Panc1 (cell line): ENCODE measurements at regions not wholly inside any gene's neighbourhood (a gene's known extent, or its start where the extent isn't known, plus 50 kb on each side); places are given as distances from the start of the nearest gene placed in this dataset.
"Not testable (repeated sequence)": the region's sequence is repeated elsewhere in the genome, so short reads cannot be mapped to it uniquely, and the experiment has no call there.

ENCODE experiments used
- ATAC-seq: fragments of 200-7000 bp; cut with Tn5 transposase; 2 replicates; pipeline ENCODE4 v1.9.1; 2020; ENCODE audit warnings: mild to moderate bottlenecking, moderate library complexity
- BruUV-seq: library from RNA; stranded (reverse); fragments of 400-500 nt; replicated peaks from 2 replicates; lab custom pipeline; 2021; lab: Mats Ljungman, UMichigan
- CTCF ChIA-PET: fragments of 300-600 bp; sonication (Branson Sonifier 250); formaldehyde crosslinking; loops from one replicate; lab custom pipeline; 2022; ENCODE audit warnings: antibody characterized with exemption; lab: Charles Lee
- POLR2A ChIA-PET: fragments of 300-600 bp; sonication (Branson Sonifier 250); formaldehyde crosslinking; loops from one replicate; lab custom pipeline; 2022; ENCODE audit warnings: antibody characterized with exemption; lab: Charles Lee
- DNase-seq: peaks from one replicate; pipeline ENCODE4 v3.0.0-alpha.2; 2010; ENCODE audit warnings: low read depth, low spot score
- H3K27ac ChIP-seq: 2 replicates; pipeline ENCODE4 v1.5.1; 2011; ENCODE audit warnings: mild to moderate bottlenecking, low read length, inconsistent platforms
- H3K27me3 ChIP-seq: fragments of 200-500 bp; sonication (Bioruptor generic); 2 replicates; pipeline ENCODE4 v1.6.0; 2014; ENCODE audit warnings: low read length, inconsistent platforms; ENCODE audit not compliant: control insufficient read depth, insufficient read depth
- H3K36me3 ChIP-seq: fragments of 200-500 bp; sonication (Bioruptor generic); 2 replicates; pipeline ENCODE4 v1.5.1; 2014; ENCODE audit warnings: inconsistent platforms, mild to moderate bottlenecking, low read length, moderate library complexity; ENCODE audit not compliant: control insufficient read depth, insufficient read depth
- H3K4me1 ChIP-seq: 2 replicates; pipeline ENCODE4 v1.5.1; 2011; ENCODE audit warnings: inconsistent platforms, mild to moderate bottlenecking, low read length, moderate library complexity; ENCODE audit not compliant: control insufficient read depth, insufficient read depth
- H3K4me3 ChIP-seq, 2 experiments: 2 replicates each; pipeline ENCODE4 v1.5.1; 2011 to 2012; ENCODE audit warnings: low read depth in 2 of 2, low read length in 2 of 2, mild to moderate bottlenecking in 2 of 2, inconsistent platforms in 1 of 2, moderate library complexity in 1 of 2
- H3K9me3 ChIP-seq: fragments of 200-500 bp; sonication (Bioruptor generic); 2 replicates; pipeline ENCODE4 v1.5.1; 2014; ENCODE audit warnings: low read depth, mild to moderate bottlenecking, inconsistent platforms, low read length, moderate library complexity; ENCODE audit not compliant: control insufficient read depth, insufficient read depth
- POLR2AphosphoS5 ChIP-seq: IDR thresholded peaks from 2 replicates; pipeline ENCODE4 v1.6.1; 2012; ENCODE audit warnings: mild to moderate bottlenecking, low read depth, low read length, moderate library complexity
- SIN3A ChIP-seq: IDR thresholded peaks from 2 replicates; pipeline ENCODE4 v1.6.1; 2012; ENCODE audit warnings: low read depth, mild to moderate bottlenecking, low read length, moderate library complexity, borderline replicate concordance; ENCODE audit not compliant: insufficient read depth
- TCF7L2 ChIP-seq: IDR thresholded peaks from 2 replicates; pipeline ENCODE4 v1.6.1; 2011; ENCODE audit warnings: mild to moderate bottlenecking, low read depth, low read length, inconsistent platforms
- in situ Hi-C: cut with HindIII; loops from 2 replicates; pipeline ENCODE4 v1.10.0; 2016; ENCODE audit warnings: low sequenced_read_pairs, low pct_unique_long_range_greater_than_20kb
- intact Hi-C: fragments of 100-400 bp; cut with micrococcal nuclease; formaldehyde crosslinking; loops from one replicate; pipeline ENCODE4 v1.10.0; 2022; ENCODE audit not compliant: unreplicated experiment
- TF ChIP-seq, protein P1 (sequence below): fragments of 450-650 bp; IDR thresholded peaks from 2 replicates; pipeline ENCODE4 v1.5.1; 2017; ENCODE audit warnings: mild to moderate bottlenecking
- TF ChIP-seq, protein P2 (sequence below), 2 experiments: IDR thresholded peaks; 2 replicates each; pipeline ENCODE4 v1.6.1; 2011 to 2012; ENCODE audit warnings: low read depth in 2 of 2, control low read depth in 1 of 2, low read length in 1 of 2, mild to moderate bottlenecking in 1 of 2, moderate library complexity in 1 of 2; ENCODE audit not compliant: insufficient read depth in 1 of 2

GRCh38 chr3:4071481-4072184, 231.5 kb upstream of the SETMAR start:
- no peak for DNase-seq
- no peak for ATAC-seq
- no peaks in the 10 kb centered on the region for H3K27me3 ChIP-seq
- CTCF ChIA-PET = no interaction called here
- H3K27ac ChIP-seq = no peak overlapping the region
- in situ Hi-C loops (no loop called here), intact Hi-C loops (no loop called here)
- no peaks in the 10 kb centered on the region for H3K36me3 ChIP-seq
- no peak for TF ChIP-seq TCF7L2
- TF ChIP-seq, protein P1, sequence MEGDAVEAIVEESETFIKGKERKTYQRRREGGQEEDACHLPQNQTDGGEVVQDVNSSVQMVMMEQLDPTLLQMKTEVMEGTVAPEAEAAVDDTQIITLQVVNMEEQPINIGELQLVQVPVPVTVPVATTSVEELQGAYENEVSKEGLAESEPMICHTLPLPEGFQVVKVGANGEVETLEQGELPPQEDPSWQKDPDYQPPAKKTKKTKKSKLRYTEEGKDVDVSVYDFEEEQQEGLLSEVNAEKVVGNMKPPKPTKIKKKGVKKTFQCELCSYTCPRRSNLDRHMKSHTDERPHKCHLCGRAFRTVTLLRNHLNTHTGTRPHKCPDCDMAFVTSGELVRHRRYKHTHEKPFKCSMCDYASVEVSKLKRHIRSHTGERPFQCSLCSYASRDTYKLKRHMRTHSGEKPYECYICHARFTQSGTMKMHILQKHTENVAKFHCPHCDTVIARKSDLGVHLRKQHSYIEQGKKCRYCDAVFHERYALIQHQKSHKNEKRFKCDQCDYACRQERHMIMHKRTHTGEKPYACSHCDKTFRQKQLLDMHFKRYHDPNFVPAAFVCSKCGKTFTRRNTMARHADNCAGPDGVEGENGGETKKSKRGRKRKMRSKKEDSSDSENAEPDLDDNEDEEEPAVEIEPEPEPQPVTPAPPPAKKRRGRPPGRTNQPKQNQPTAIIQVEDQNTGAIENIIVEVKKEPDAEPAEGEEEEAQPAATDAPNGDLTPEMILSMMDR = no peak
- TF ChIP-seq SIN3A = no peak
- TF ChIP-seq, protein P2, sequence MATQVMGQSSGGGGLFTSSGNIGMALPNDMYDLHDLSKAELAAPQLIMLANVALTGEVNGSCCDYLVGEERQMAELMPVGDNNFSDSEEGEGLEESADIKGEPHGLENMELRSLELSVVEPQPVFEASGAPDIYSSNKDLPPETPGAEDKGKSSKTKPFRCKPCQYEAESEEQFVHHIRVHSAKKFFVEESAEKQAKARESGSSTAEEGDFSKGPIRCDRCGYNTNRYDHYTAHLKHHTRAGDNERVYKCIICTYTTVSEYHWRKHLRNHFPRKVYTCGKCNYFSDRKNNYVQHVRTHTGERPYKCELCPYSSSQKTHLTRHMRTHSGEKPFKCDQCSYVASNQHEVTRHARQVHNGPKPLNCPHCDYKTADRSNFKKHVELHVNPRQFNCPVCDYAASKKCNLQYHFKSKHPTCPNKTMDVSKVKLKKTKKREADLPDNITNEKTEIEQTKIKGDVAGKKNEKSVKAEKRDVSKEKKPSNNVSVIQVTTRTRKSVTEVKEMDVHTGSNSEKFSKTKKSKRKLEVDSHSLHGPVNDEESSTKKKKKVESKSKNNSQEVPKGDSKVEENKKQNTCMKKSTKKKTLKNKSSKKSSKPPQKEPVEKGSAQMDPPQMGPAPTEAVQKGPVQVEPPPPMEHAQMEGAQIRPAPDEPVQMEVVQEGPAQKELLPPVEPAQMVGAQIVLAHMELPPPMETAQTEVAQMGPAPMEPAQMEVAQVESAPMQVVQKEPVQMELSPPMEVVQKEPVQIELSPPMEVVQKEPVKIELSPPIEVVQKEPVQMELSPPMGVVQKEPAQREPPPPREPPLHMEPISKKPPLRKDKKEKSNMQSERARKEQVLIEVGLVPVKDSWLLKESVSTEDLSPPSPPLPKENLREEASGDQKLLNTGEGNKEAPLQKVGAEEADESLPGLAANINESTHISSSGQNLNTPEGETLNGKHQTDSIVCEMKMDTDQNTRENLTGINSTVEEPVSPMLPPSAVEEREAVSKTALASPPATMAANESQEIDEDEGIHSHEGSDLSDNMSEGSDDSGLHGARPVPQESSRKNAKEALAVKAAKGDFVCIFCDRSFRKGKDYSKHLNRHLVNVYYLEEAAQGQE (IDR thresholded peaks at IDR 0.05; ENCODE audit: insufficient read depth in 1 of 2, low read depth in 2 of 2, low read length in 1 of 2) = no peak
- no peak for TF ChIP-seq POLR2AphosphoS5
- POLR2A ChIA-PET = no interaction called here
- H3K4me1 ChIP-seq = no peaks in the 10 kb centered on the region
- no peak overlapping the region for H3K4me3 ChIP-seq
- H3K9me3 ChIP-seq = no peaks in the 10 kb centered on the region
- BruUV-seq = no TSS peak

- H3K27ac ChIP-seq, intact Hi-C loops, ATAC-seq, H3K36me3 ChIP-seq, in situ Hi-C loops, CTCF ChIA-PET, H3K4me3 ChIP-seq, H3K9me3 ChIP-seq, BruUV-seq, H3K27me3 ChIP-seq, POLR2A ChIA-PET, H3K4me1 ChIP-seq, DNase-seq: not testable (repeated sequence)
Measured at GRCh38 chr3:4077278-4077677, 225.9 kb upstream of the SETMAR start.

DNA sequence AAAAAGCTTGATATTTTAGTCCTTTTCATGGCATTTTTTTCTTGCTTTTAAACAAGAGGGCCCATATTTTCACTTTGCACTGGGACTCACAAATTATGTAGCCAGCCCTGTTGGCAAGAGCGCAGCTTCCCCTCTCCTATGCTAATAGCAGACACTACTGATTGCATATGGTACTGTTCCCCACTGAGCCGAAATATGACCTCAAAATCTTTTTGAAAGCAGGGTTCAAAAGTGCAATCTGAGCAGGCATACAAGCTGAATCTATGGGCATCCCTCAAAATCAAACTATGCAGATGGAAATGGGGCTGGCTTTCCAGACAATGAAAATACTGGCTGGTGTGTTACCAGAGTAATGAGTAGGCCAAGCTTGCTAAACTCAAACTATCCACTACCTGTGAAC, 225.2 kb upstream of the SETMAR start:
- ChIA-PET CTCF (no interaction called here), POLR2A (no interaction called here)
- Histone ChIP-seq H3K27me3 (no peaks in the 10 kb centered on the region), H3K4me1 (no peaks in the 10 kb centered on the region), H3K4me3 (no peak overlapping the region), H3K9me3 (no peaks in the 10 kb centered on the region), H3K36me3 (no peaks in the 10 kb centered on the region), H3K27ac (no peak overlapping the region)
- intact Hi-C loops = no loop called here
- no peak for ATAC-seq
- TF ChIP-seq, protein P1 = no peak
- TF ChIP-seq, protein P2 (IDR thresholded peaks at IDR 0.05; ENCODE audit: insufficient read depth in 1 of 2, low read depth in 2 of 2, low read length in 1 of 2) = no peak
- TF ChIP-seq TCF7L2 (no peak), SIN3A (no peak), POLR2AphosphoS5 (no peak)
- BruUV-seq = no TSS peak
- in situ Hi-C loops = no loop called here
- no peak for DNase-seq
